K562 (cell line): ENCODE measurements at regions not wholly inside any gene's neighbourhood (a gene's known extent, or its start where the extent isn't known, plus 50 kb on each side); places are given as distances from the start of the nearest gene placed in this dataset.
"Not testable (repeated sequence)": the region's sequence is repeated elsewhere in the genome, so short reads cannot be mapped to it uniquely, and the experiment has no call there.

Source experiments
- ATF1 ChIP-seq, 2 experiments: fragments of 450-650 bp in 1 of 2; IDR thresholded peaks; 2 replicates each; pipeline ENCODE4 v1.6.1; 2016; ENCODE audit warnings: missing compliant biosample characterization in 1 of 2, missing genetic modification characterization in 1 of 2
- BHLHE40 ChIP-seq: IDR thresholded peaks from 2 replicates; pipeline ENCODE4 v1.6.1; 2011; ENCODE audit warnings: low read length, improper control_type of control experiment
- CEBPB ChIP-seq: fragments of 450-650 bp; IDR thresholded peaks from 2 replicates; pipeline ENCODE4 v1.6.1; 2016; ENCODE audit warnings: missing genetic modification characterization, missing compliant biosample characterization
- EGR1 ChIP-seq: fragments of 450-650 bp; conservative IDR thresholded peaks from 2 replicates; pipeline ENCODE4 v1.6.1; 2017; ENCODE audit warnings: mild to moderate bottlenecking
- EZH2 ChIP-seq: IDR thresholded peaks from 2 replicates; pipeline ENCODE4 v1.6.1; 2012; ENCODE audit warnings: low read depth, mild to moderate bottlenecking, inconsistent platforms, low read length, borderline replicate concordance
- HNRNPL ChIP-seq: fragments of 200-400 bp; formaldehyde crosslinking; IDR thresholded peaks from 2 replicates; pipeline ENCODE4 v1.6.1; 2017; ENCODE audit warnings: low read depth, mild to moderate bottlenecking, low read length
- LCOR ChIP-seq: sonication (generic); formaldehyde crosslinking; IDR thresholded peaks from 2 replicates; pipeline ENCODE4 v1.8.0; 2022; ENCODE audit warnings: mild to moderate bottlenecking, missing genetic modification reagents
- POLR2A ChIP-seq: fragments of 450-650 bp; conservative IDR thresholded peaks from 2 replicates; pipeline ENCODE4 v1.6.1; 2016
- RCOR1 ChIP-seq, 2 experiments: IDR thresholded peaks; 2 replicates each; pipeline ENCODE4 v1.6.1; 2012; ENCODE audit warnings: low read depth in 2 of 2, low read length in 2 of 2, borderline replicate concordance in 1 of 2, improper control_type of control experiment in 1 of 2
- TAF1 ChIP-seq: IDR thresholded peaks from 2 replicates; pipeline ENCODE4 v1.6.1; 2011; ENCODE audit warnings: mild to moderate bottlenecking, low read length, moderate library complexity; ENCODE audit not compliant: insufficient read depth, control insufficient read depth, severe bottlenecking; ENCODE audit errors: extremely low read depth
- ZNF23 ChIP-seq: fragments of 250-450 bp; sonication (Bioruptor Pico); IDR thresholded peaks from 2 replicates; pipeline ENCODE4 v1.4.0; 2020; ENCODE audit warnings: mild to moderate bottlenecking
- ZNF282 ChIP-seq: sonication (generic); formaldehyde crosslinking; IDR thresholded peaks from 2 replicates; pipeline ENCODE4 v1.8.1; 2023; ENCODE audit warnings: missing genetic modification reagents
- TF ChIP-seq, protein P1 (sequence below): fragments of 450-650 bp; formaldehyde crosslinking; IDR thresholded peaks from 2 replicates; pipeline ENCODE4 v1.4.0; 2020; ENCODE audit warnings: mild to moderate bottlenecking, moderate library complexity
- TF ChIP-seq, protein P2 (sequence below): sonication (generic); formaldehyde crosslinking; IDR thresholded peaks from 2 replicates; pipeline ENCODE4 v1.8.0; 2023; ENCODE audit warnings: mild to moderate bottlenecking, missing genetic modification reagents

DNA sequence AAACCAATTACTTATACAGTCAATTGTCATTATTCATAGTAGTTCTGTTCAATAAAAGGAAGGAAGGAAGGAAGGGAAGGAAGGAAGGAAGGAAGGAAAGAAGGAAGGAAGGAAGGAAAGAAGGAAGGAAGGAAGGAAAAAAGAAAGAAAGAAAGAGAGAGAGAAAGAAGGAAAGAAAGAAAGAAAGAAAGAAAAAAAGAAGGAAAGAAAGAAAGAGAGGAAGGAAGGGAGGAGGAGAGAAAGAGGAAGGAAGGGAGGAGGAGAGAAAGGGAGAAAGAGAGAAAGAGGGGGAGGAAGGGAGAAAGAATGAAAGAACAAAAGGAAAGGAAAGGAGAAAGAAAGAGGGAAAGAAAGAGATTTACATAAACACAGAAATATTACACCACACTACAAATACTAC is 62.4 kb upstream of the IKZF1 start:
- TF ChIP-seq, protein P1, sequence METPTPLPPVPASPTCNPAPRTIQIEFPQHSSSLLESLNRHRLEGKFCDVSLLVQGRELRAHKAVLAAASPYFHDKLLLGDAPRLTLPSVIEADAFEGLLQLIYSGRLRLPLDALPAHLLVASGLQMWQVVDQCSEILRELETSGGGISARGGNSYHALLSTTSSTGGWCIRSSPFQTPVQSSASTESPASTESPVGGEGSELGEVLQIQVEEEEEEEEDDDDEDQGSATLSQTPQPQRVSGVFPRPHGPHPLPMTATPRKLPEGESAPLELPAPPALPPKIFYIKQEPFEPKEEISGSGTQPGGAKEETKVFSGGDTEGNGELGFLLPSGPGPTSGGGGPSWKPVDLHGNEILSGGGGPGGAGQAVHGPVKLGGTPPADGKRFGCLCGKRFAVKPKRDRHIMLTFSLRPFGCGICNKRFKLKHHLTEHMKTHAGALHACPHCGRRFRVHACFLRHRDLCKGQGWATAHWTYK (CRISPR knock-in tag): not testable (repeated sequence)
- TF ChIP-seq TAF1; HNRNPL; EZH2; POLR2A; CEBPB; BHLHE40; ATF1 (CRISPR knock-in tag; IDR thresholded peaks at IDR 0.05); ATF1 (tag; IDR thresholded peaks at IDR 0.05); ZNF282 (CRISPR knock-in tag); EGR1; LCOR; ZNF23 (CRISPR knock-in tag); RCOR1 (IDR thresholded peaks at IDR 0.05; ENCODE audit: borderline replicate concordance in 1 of 2, low read depth in 2 of 2, low read length in 2 of 2): not testable (repeated sequence)
- TF ChIP-seq, protein P2, sequence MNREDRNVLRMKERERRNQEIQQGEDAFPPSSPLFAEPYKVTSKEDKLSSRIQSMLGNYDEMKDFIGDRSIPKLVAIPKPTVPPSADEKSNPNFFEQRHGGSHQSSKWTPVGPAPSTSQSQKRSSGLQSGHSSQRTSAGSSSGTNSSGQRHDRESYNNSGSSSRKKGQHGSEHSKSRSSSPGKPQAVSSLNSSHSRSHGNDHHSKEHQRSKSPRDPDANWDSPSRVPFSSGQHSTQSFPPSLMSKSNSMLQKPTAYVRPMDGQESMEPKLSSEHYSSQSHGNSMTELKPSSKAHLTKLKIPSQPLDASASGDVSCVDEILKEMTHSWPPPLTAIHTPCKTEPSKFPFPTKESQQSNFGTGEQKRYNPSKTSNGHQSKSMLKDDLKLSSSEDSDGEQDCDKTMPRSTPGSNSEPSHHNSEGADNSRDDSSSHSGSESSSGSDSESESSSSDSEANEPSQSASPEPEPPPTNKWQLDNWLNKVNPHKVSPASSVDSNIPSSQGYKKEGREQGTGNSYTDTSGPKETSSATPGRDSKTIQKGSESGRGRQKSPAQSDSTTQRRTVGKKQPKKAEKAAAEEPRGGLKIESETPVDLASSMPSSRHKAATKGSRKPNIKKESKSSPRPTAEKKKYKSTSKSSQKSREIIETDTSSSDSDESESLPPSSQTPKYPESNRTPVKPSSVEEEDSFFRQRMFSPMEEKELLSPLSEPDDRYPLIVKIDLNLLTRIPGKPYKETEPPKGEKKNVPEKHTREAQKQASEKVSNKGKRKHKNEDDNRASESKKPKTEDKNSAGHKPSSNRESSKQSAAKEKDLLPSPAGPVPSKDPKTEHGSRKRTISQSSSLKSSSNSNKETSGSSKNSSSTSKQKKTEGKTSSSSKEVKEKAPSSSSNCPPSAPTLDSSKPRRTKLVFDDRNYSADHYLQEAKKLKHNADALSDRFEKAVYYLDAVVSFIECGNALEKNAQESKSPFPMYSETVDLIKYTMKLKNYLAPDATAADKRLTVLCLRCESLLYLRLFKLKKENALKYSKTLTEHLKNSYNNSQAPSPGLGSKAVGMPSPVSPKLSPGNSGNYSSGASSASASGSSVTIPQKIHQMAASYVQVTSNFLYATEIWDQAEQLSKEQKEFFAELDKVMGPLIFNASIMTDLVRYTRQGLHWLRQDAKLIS (CRISPR knock-in tag): not testable (repeated sequence)
